DND-41 (cell line): ENCODE measurements at regions not wholly inside any gene's neighbourhood (a gene's known extent, or its start where the extent isn't known, plus 50 kb on each side); places are given as distances from the start of the nearest gene placed in this dataset.

ENCODE experiments used
- ATAC-seq: fragments of 200-7000 bp; cut with Tn5 transposase; 3 replicates; pipeline ENCODE4 v1.9.1; 2021; ENCODE audit warnings: low read depth; ENCODE audit not compliant: insufficient read depth
- DNase-seq: peaks from one replicate; pipeline ENCODE4 v3.0.0-alpha.2; 2020
- H2AFZ ChIP-seq: 2 replicates; pipeline ENCODE4 v1.6.0; 2012; ENCODE audit warnings: low read depth, low read length
- H3K27ac ChIP-seq: 2 replicates; pipeline ENCODE4 v1.5.1; 2012; ENCODE audit warnings: low read length, inconsistent platforms
- H3K27me3 ChIP-seq: fragments of 200-600 bp; sonication (generic); 2 replicates; pipeline ENCODE4 v1.6.0; 2012; ENCODE audit warnings: low read length, mild to moderate bottlenecking, inconsistent platforms; ENCODE audit not compliant: insufficient read depth, poor library complexity
- H3K36me3 ChIP-seq: 2 replicates; pipeline ENCODE4 v1.5.1; 2012; ENCODE audit warnings: low read length, inconsistent platforms; ENCODE audit not compliant: insufficient read depth
- H3K4me1 ChIP-seq: 2 replicates; pipeline ENCODE4 v1.5.1; 2012; ENCODE audit warnings: mild to moderate bottlenecking, low read length; ENCODE audit not compliant: insufficient read depth
- H3K4me2 ChIP-seq: 2 replicates; pipeline ENCODE4 v1.6.0; 2012; ENCODE audit warnings: mild to moderate bottlenecking, moderate library complexity, low read length, inconsistent platforms; ENCODE audit not compliant: insufficient read depth
- H3K4me3 ChIP-seq, 2 experiments: fragments of 200-600 bp in 1 of 2; shearing (Covaris generic) in 1 of 2; 2 replicates each; pipeline ENCODE4 v1.5.1; 2012 to 2016; ENCODE audit warnings: inconsistent platforms in 2 of 2, low read length in 2 of 2, mild to moderate bottlenecking in 2 of 2, low read depth in 1 of 2, moderate library complexity in 1 of 2
- H3K79me2 ChIP-seq: 2 replicates; pipeline ENCODE4 v1.6.0; 2012; ENCODE audit warnings: low read length, inconsistent platforms; ENCODE audit not compliant: insufficient read depth
- H3K9ac ChIP-seq: 2 replicates; pipeline ENCODE4 v1.6.0; 2012; ENCODE audit warnings: low read depth, mild to moderate bottlenecking, inconsistent platforms, low read length, moderate library complexity
- H3K9me3 ChIP-seq: 2 replicates; pipeline ENCODE4 v1.5.1; 2012; ENCODE audit warnings: low read length, moderate library complexity, mild to moderate bottlenecking, inconsistent platforms; ENCODE audit not compliant: insufficient read depth, severe bottlenecking
- H4K20me1 ChIP-seq: 2 replicates; pipeline ENCODE4 v1.6.0; 2012; ENCODE audit warnings: low read length; ENCODE audit not compliant: insufficient read depth
- EZH2 ChIP-seq: IDR thresholded peaks from 3 replicates; pipeline ENCODE4 v1.6.1; 2012; ENCODE audit warnings: borderline replicate concordance, low read depth, mild to moderate bottlenecking, moderate library complexity, low read length, inconsistent platforms; ENCODE audit not compliant: severe bottlenecking
- TF ChIP-seq, protein P1 (sequence below): IDR thresholded peaks from 2 replicates; pipeline ENCODE4 v1.5.1; 2012; ENCODE audit warnings: borderline replicate concordance, low read length, moderate library complexity, mild to moderate bottlenecking; ENCODE audit not compliant: poor library complexity, severe bottlenecking; ENCODE audit errors: extremely low read depth

DNA sequence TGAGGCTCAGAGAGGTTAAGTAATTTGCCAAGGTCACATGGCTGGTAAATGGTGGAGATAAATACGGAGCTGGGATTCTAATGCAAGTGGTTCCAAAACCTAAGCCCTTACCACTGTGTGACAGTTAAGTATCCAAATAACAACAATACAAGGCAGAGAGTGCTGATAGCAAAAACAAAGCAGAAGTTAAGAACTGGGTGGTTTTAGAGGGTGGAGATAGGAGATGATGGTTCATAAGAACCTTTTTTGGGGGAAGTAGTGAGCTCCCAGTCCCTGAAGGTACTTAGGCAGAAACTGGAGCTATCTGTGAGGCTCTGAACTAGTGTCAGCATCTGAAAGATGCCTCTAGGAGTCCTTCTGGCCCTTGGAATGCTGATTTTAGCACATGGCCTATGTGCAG, 56.2 kb upstream of the UBE2L5 start:
- Histone ChIP-seq H3K79me2 (peaks cover 7% of the 10 kb centered on the region), H4K20me1 (no peaks in the 10 kb centered on the region), H3K36me3 (peaks cover 33% of the 10 kb centered on the region), H2AFZ (no peak overlapping the region), H3K4me2 (no peak overlapping the region), H3K27me3 (no peaks in the 10 kb centered on the region), H3K4me1 (peaks cover 47% of the 10 kb centered on the region), H3K9me3 (no peaks in the 10 kb centered on the region), H3K4me3 (no peak overlapping the region), H3K9ac (no peak overlapping the region), H3K27ac (peak overlapping the region; percentile 48; the same call in 1 of the 2 replicates)
- DNase-seq: no peak
- ATAC-seq: no peak
- no peak for TF ChIP-seq EZH2
- TF ChIP-seq, protein P1, sequence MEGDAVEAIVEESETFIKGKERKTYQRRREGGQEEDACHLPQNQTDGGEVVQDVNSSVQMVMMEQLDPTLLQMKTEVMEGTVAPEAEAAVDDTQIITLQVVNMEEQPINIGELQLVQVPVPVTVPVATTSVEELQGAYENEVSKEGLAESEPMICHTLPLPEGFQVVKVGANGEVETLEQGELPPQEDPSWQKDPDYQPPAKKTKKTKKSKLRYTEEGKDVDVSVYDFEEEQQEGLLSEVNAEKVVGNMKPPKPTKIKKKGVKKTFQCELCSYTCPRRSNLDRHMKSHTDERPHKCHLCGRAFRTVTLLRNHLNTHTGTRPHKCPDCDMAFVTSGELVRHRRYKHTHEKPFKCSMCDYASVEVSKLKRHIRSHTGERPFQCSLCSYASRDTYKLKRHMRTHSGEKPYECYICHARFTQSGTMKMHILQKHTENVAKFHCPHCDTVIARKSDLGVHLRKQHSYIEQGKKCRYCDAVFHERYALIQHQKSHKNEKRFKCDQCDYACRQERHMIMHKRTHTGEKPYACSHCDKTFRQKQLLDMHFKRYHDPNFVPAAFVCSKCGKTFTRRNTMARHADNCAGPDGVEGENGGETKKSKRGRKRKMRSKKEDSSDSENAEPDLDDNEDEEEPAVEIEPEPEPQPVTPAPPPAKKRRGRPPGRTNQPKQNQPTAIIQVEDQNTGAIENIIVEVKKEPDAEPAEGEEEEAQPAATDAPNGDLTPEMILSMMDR: no peak

DNA sequence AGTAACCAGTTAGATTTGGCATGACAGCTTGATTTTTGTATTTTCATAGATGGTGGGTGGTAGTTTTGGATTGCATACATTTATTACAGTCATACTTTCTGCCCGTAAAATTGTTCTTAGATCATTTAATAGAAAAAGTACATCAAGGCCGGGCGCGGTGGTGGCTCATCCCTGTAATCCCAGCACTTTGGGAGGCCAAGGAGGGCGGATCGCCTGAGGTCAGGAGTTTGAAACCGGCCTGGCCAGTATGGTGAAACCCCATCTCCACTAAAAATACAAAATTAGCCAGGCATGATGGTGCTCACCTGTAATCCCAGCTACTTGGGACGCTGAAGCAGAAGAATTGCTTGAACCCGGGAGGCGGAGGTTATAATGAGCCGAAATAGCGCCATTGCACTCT, 55.0 kb upstream of the UBE2L5 start:
- H3K79me2 ChIP-seq: peaks cover 7% of the 10 kb centered on the region
- no peaks in the 10 kb centered on the region for H3K9me3 ChIP-seq
- H3K4me2 ChIP-seq: no peak overlapping the region
- no peak overlapping the region for H2AFZ ChIP-seq
- no peaks in the 10 kb centered on the region for H4K20me1 ChIP-seq
- no peak overlapping the region for H3K9ac ChIP-seq
- peaks cover 54% of the 10 kb centered on the region for H3K4me1 ChIP-seq
- H3K36me3 ChIP-seq: peaks cover 32% of the 10 kb centered on the region
- TF ChIP-seq EZH2: no peak
- TF ChIP-seq, protein P1: no peak
- H3K27me3 ChIP-seq: no peaks in the 10 kb centered on the region
- no peak overlapping the region for H3K4me3 ChIP-seq
- ATAC-seq (no peak), DNase-seq (no peak)
- H3K27ac ChIP-seq: no peak overlapping the region

DNA sequence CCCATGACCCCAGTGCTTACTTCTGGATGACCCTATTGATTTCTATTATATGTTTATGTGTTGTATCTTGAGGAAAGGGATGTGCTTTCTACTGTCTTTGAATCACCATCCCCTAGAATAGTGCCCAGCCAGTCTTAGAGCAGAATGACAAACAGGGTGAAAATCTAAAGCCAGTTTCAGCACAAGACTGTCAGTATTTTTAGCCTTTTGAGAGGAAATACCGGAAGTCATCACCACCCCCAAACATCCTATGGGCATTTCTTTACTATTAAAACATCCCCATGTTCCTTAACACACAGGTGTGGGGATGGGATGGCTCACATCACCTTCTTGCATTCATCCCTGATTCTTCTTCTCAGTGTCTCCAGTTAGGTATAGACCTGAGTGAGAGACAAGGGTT, 52.1 kb upstream of the UBE2L5 start:
- Histone ChIP-seq H3K4me1 (peaks cover 73% of the 10 kb centered on the region), H3K4me2 (no peak overlapping the region), H3K36me3 (peaks cover 32% of the 10 kb centered on the region), H3K9ac (no peak overlapping the region), H3K9me3 (no peaks in the 10 kb centered on the region), H3K4me3 (no peak overlapping the region), H3K27me3 (no peaks in the 10 kb centered on the region), H3K27ac (peak overlapping the region; percentile 93), H2AFZ (no peak overlapping the region), H4K20me1 (no peaks in the 10 kb centered on the region), H3K79me2 (peaks cover 16% of the 10 kb centered on the region)
- no peak for DNase-seq
- no peak for ATAC-seq
- TF ChIP-seq EZH2: no peak
- TF ChIP-seq, protein P1: no peak
